ENCODE measurements at regions not wholly inside any gene's neighbourhood (a gene's known extent, or its start where the extent isn't known, plus 50 kb on each side); places are given as distances from the start of the nearest gene placed in this dataset.
"Not testable (repeated sequence)": the region's sequence is repeated elsewhere in the genome, so short reads cannot be mapped to it uniquely, and the experiment has no call there.

DNA sequence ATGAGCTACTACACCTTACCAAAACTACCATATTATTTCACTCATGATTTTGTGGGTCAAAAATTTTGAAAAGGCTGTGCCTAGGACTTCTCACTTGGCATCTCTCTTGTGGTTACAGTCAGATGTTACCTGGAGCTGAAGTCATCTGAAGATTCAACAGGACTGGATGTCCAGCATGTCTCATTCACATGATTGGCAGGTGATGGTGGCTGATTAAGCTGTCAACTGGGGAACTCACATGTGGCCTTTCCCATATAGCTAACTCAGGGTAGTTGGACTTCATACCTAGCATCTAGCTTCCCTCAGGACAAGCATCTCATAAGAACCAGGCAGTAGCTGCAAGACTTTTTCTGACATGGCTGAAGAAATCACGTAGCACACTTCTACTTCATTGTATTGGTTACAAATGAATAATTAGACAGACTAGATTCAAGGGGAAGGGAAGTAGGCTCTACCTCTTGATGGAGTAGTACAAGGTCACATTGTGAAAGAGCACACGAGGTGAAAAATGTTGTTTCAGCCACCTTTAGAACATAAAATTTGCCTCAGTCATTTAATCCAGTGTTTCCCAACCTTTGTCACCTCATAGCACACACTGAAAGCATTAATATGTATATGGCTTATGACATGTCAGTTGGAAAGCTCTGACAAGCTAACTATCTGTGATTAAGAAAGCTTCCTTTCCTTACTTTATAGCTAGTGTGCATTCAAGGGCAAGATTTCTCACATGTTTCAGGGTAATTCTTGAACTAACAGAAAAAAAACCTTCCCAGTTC lies 68.0 kb upstream of the PTGFRN start:
- DNase-seq (no peak), ATAC-seq (no peak)
- no peak overlapping the region for H3K27ac Mint-ChIP-seq
- H3K4me3 Mint-ChIP-seq = no peak overlapping the region
- H3K27me3 Mint-ChIP-seq = no peaks in the 10 kb centered on the region
- peaks cover 13% of the 10 kb centered on the region for H3K4me1 Mint-ChIP-seq
- peaks cover 20 to 30% of the 10 kb centered on the region in 2 donors for H3K9me3 Mint-ChIP-seq

DNA sequence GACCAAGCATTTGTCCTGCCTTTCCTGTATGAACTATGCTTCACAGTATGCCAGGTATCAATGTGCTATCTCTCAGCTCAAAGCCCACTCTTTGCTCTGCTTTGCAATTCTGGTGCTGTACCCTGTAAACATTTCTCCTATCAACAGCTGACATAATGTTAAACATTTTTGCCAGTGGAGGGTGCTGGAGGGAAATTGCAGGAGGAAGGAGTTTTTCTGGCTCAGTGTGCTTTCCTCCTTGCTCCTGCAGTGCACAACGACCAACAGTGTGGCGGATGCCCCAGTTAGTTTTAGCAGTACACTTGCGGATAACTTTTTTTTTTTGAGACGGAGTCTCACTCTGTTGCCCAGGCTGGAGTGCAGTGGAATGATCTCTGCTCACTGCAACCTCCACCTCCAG lies 67.1 kb upstream of the PTGFRN start:
- peaks cover 20% of the 10 kb centered on the region for H3K4me1 Mint-ChIP-seq
- no peak overlapping the region for H3K27ac Mint-ChIP-seq
- ATAC-seq (no peak), DNase-seq (no peak)
- H3K27me3 Mint-ChIP-seq = no peaks in the 10 kb centered on the region
- peaks cover 13 to 21% of the 10 kb centered on the region in 2 donors for H3K9me3 Mint-ChIP-seq
- H3K4me3 Mint-ChIP-seq = no peak overlapping the region

GRCh38 chr1:116844775-116845174 lies 64.9 kb upstream of the PTGFRN start:
- no peak overlapping the region for H3K27ac Mint-ChIP-seq
- no peak for ATAC-seq
- peaks cover 37% of the 10 kb centered on the region for H3K4me1 Mint-ChIP-seq
- H3K9me3 Mint-ChIP-seq = peaks cover 9 to 10% of the 10 kb centered on the region in 2 donors
- H3K27me3 Mint-ChIP-seq = no peaks in the 10 kb centered on the region
- H3K4me3 Mint-ChIP-seq = no peak overlapping the region
- no peak for DNase-seq

- H3K9me3 Mint-ChIP-seq = peaks cover 9 to 18% of the 10 kb centered on the region in 2 donors
- no peak for ATAC-seq
- peak overlapping the region in 1 of 2 donors; percentile 16 for H3K4me3 Mint-ChIP-seq
- no peak for DNase-seq
- peaks cover 41% of the 10 kb centered on the region for H3K4me1 Mint-ChIP-seq
- no peak overlapping the region for H3K27ac Mint-ChIP-seq
- no peaks in the 10 kb centered on the region for H3K27me3 Mint-ChIP-seq
Measured at GRCh38 chr1:116847190-116847589, 62.5 kb upstream of the PTGFRN start.

DNA sequence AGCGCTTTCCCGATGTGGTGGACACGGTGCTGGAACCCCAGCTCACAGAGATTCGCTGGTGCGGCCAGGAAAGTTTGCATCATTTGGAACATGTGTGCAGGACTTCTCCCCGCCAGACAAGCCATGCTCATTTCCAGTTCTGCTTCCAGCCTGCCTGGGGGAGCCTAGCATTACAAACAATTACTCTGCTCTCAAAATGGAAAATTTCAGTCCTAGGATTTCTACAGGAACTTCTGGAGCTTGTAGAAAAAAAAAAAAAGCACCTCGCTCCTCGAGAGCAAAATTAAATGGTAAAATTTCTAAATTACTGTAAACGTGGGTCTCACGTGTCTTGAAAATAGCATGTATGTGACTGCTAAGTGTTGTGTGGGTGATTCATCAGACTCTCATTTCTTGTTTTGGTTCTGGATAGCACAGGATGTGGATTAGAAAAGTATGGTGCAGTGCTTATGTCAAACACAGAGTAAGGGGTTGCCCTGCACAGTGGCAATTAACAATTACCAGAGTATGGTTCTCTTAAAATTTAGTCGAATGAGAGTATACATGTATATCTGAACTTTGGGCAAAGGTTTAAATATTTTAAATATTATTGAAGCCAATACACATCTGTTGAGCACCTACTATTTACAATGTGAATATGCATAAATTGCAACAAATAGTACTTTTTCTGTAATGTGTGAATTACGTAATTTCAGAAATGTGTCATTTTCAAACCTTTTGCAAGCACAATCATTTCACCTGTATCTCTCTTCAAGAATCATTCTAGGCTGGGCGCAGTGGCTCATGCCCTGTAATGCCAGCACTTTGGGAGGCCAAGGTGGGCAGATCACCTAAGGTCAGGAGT lies 61.8 kb upstream of the PTGFRN start:
- H3K27ac Mint-ChIP-seq = peak overlapping the region; percentile 49 to 75
- peak overlapping the region; percentile 32 to 49 for H3K4me3 Mint-ChIP-seq
- H3K27me3 Mint-ChIP-seq = no peaks in the 10 kb centered on the region
- DNase-seq = peak in 1 of 2 donors; percentile 48
- peaks cover 44% of the 10 kb centered on the region for H3K4me1 Mint-ChIP-seq
- H3K9me3 Mint-ChIP-seq = peaks cover 9 to 18% of the 10 kb centered on the region in 2 donors
- ATAC-seq = peak; percentile 100

DNA sequence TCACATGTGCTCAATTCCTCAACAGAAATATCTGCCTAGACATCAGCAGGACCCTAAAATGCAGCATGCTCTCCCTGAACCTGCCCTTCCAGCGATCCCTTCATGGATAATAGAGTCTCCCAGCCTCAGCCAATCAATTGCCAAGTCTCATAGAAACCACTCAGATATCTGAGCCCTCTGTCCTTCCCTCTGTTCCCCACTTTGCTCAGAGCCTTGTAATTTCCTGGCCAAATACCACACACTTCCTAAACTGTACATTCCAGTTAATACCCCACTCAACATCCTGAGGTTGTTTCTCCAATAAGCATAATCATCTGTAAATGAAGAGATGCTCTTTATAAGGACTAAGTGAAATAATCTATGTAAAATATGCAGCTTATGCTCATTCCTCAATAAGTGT lies 59.3 kb upstream of the PTGFRN start:
- no peak for DNase-seq
- Mint-ChIP-seq H3K27me3 (no peaks in the 10 kb centered on the region), H3K4me1 (peaks cover 64% of the 10 kb centered on the region), H3K27ac (no peak overlapping the region), H3K9me3 (peaks cover 0 to 14% of the 10 kb centered on the region in 2 donors), H3K4me3 (no peak overlapping the region)
- no peak for ATAC-seq

GRCh38 chr1:116851189-116851588 lies 58.5 kb upstream of the PTGFRN start:
- H3K4me3 Mint-ChIP-seq, H3K27me3 Mint-ChIP-seq, ATAC-seq, DNase-seq, H3K27ac Mint-ChIP-seq: not testable (repeated sequence)
- Mint-ChIP-seq H3K4me1 (peaks cover 60% of the 10 kb centered on the region), H3K9me3 (peaks cover 0 to 14% of the 10 kb centered on the region in 2 donors)

GRCh38 chr1:116851846-116852245 lies 57.9 kb upstream of the PTGFRN start:
- DNase-seq = no peak
- Mint-ChIP-seq H3K27ac (no peak overlapping the region), H3K4me3 (no peak overlapping the region), H3K27me3 (no peaks in the 10 kb centered on the region), H3K4me1 (peaks cover 56% of the 10 kb centered on the region), H3K9me3 (peaks cover 0 to 14% of the 10 kb centered on the region in 2 donors)
- no peak for ATAC-seq

DNA sequence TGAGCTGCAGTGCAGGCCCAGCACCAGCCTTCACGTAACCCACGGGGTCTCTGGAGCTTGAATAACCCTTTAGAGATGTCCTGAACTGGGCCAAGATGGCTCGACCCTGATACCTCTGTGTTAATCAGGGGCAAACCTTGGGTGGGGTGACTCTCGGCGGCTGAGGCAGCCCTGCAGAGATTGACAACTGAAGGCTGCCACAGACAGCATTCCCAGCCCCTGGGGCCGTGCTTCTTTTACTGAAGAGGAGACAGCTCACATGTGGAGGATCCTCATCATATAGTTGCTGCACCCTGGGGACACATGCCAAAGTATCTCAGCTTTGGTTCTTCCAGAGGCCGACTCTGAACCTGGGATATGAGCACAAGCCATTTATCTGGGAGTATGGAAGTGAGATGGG lies 57.3 kb upstream of the PTGFRN start:
- ATAC-seq (no peak), DNase-seq (no peak)
- Mint-ChIP-seq H3K9me3 (peaks cover 0 to 14% of the 10 kb centered on the region in 2 donors), H3K27me3 (no peaks in the 10 kb centered on the region), H3K4me1 (peaks cover 52% of the 10 kb centered on the region), H3K27ac (no peak overlapping the region), H3K4me3 (no peak overlapping the region)

DNA sequence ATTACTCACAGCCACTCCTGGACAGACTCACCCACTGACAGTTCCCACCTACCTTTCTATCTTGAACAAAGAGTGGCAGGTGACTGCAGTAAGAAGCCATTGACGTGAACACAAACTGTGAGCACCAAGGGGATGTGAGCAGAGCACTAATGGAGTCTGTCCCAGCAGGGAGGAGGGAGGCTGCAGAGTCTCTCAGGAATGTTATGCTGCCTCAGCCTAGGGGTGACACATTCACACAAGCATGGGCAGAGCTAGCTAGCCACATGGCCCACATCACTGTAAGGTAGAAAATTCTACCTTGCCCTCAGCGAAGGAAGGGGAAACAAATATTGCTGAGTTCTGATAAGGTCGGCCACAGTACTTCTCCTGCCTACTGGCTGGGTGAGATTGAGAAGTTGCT lies 56.8 kb upstream of the PTGFRN start:
- Mint-ChIP-seq H3K27me3 (no peaks in the 10 kb centered on the region), H3K9me3 (peaks cover 0 to 14% of the 10 kb centered on the region in 2 donors)
- no peak for DNase-seq

DNA sequence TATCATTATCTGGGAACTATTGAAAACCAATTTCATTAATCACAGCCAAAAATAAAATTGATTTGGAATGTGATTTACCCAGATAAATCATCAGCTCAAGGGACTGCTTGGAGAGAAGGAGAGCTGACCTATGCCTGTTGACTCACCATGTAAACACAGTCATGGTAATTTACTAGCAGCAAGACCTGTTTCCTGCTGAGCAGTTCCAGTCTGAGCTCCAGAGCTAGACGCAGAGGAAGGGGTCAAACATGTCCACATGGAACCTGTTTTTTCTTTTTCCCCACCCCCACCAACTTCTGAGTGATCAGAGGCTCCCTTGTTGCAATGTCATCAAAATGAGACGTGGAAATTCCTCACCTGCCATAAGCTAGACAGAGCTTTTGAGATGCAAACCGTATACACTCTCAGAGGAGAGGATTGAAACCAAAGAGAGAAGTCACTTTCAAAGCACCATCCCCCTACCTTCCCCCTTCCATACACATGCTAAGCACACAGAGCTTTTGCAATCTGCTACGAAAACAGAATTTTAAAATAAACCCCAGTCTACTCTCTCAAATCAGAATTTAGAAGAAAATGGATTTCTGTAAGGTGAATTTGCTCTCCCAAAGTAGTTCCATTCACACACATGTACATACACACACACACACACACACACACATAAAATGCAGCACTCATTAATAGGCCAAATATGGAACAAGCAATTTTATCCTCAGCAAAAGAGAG lies 55.9 kb upstream of the PTGFRN start:
- Mint-ChIP-seq H3K4me3 (no peak overlapping the region), H3K27me3 (no peaks in the 10 kb centered on the region), H3K9me3 (peaks cover 0 to 14% of the 10 kb centered on the region in 2 donors), H3K27ac (peak overlapping the region in 1 of 2 donors; percentile 29), H3K4me1 (peaks cover 39% of the 10 kb centered on the region)
- DNase-seq = no peak
- peak; percentile 76 for ATAC-seq

More for the DNA sequence above, 56.8 kb upstream of the PTGFRN start:
- H3K4me1 Mint-ChIP-seq = peaks cover 46% of the 10 kb centered on the region
- H3K27ac Mint-ChIP-seq = no peak overlapping the region
- no peak for ATAC-seq
- no peak overlapping the region for H3K4me3 Mint-ChIP-seq

DNA sequence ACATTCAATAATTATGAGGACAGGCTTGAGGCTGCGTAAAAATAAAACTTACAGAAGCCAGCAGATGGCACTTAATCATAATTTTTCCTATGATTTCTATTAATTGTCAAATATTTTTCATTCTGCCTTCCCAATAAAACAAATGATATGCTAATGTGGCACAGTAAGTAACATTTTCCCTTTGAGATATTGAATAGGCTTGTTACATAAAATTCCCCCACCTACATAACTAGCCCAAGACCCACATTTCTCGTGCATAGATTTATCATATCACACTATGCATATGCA lies 55.4 kb upstream of the PTGFRN start:
- H3K9me3 Mint-ChIP-seq = peaks cover 0 to 10% of the 10 kb centered on the region in 2 donors
- H3K4me3 Mint-ChIP-seq = no peak overlapping the region
- no peak for DNase-seq
- ATAC-seq = no peak
- peaks cover 34% of the 10 kb centered on the region for H3K4me1 Mint-ChIP-seq
- H3K27me3 Mint-ChIP-seq = no peaks in the 10 kb centered on the region
- peak overlapping the region in 1 of 2 donors; percentile 17 for H3K27ac Mint-ChIP-seq

- Mint-ChIP-seq H3K4me1 (peaks cover 32% of the 10 kb centered on the region), H3K27ac (no peak overlapping the region), H3K4me3 (no peak overlapping the region), H3K27me3 (no peaks in the 10 kb centered on the region), H3K9me3 (peaks cover 0 to 9% of the 10 kb centered on the region in 2 donors)
- ATAC-seq (no peak), DNase-seq (no peak)
Measured at GRCh38 chr1:116854716-116855115, 55.0 kb upstream of the PTGFRN start.

- DNase-seq (no peak), ATAC-seq (no peak)
- Mint-ChIP-seq H3K4me3 (no peak overlapping the region), H3K27me3 (no peaks in the 10 kb centered on the region), H3K4me1 (peaks cover 28% of the 10 kb centered on the region), H3K27ac (no peak overlapping the region), H3K9me3 (peaks cover 0 to 4% of the 10 kb centered on the region in 2 donors)
Measured at GRCh38 chr1:116855191-116855619, 54.5 kb upstream of the PTGFRN start.

DNA sequence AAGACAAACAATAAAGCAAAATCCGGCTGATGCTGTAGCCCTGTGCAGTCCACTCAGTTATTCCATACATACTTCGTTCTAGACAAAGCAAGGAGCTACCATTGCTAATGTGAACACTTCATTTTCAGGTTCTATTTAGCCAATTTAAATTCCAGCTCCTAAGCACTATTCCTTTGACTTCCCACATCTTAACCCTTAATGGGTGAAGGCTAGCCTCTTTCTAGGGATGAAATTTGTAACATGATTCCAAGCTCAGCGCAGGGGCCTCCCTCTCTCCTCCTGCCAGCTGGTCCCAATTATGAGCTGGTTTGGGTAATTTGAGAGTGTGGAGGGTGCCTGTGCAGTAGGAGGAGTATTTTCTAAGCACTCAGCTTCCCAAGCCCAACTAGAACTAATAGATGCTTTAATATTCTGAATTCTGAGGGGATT lies 53.9 kb upstream of the PTGFRN start:
- DNase-seq (no peak), ATAC-seq (no peak)
- no peak overlapping the region for H3K27ac Mint-ChIP-seq
- peaks cover 23% of the 10 kb centered on the region for H3K4me1 Mint-ChIP-seq
- no peaks in the 10 kb centered on the region for H3K27me3 Mint-ChIP-seq
- no peak overlapping the region for H3K4me3 Mint-ChIP-seq
- no peaks in the 10 kb centered on the region for H3K9me3 Mint-ChIP-seq
